Medulla oblongata (tissue), 1 donor: ENCODE measurements at regions not wholly inside any gene's neighbourhood (a gene's known extent, or its start where the extent isn't known, plus 50 kb on each side); places are given as distances from the start of the nearest gene placed in this dataset.
"Not testable (repeated sequence)": the region's sequence is repeated elsewhere in the genome, so short reads cannot be mapped to it uniquely, and the experiment has no call there.

ENCODE experiments used
- DNase-seq: peaks from one replicate; pipeline ENCODE4 v3.0.0-alpha.2; 2015; ENCODE audit errors: extremely low spot score

DNA sequence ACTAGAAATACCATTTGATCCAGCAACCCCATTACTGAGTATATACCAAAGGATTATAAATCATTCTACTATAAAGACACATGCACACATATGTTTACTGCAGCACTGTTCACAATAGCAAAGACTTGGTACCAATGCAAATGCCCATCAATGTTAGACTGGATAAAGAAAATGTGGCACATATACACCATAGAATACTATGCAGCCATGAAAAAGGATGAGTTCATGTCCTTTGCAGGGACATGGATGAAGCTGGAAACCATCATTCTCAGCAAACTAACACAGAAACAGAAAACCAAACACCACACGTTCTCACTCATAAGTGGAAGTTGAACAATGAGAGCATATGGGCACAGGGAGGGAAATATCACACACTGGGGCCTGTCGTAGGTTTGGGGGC lies 106.0 kb downstream of the SPATA18 start:
- DNase-seq, result not testable (repeated sequence)

DNA sequence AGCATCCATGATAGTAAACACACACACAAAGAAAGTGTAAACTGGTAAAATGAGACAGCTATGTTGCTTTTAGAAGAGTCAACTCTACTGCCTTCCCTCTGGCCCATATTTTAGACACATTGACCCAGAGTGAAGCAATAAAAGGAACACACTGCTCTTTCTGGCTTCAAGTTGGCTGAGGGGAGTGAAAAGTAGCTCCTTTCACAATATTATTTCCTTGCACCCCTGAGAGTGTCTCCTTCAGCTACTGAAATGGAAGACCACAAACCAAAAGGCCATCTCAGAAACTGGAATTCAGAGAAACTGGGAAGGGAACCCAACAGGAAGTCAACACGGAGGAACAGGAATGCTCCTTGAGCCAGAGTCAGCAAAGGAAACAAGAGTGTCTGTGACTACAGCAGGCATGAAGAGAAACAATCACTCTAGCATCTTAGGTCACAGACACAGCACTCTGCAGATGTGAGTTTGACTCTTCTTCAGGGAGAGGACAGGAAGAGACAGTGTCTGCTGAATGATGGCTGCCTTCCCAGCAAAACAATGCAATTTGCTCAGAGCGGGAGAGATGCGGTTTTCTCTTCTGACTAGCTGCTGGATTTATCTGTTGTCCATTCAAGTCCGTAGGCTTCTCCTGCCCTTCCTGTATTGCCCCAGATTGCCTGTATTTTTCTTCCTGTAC lies 106.7 kb downstream of the SPATA18 start:
- no peak for DNase-seq

DNA sequence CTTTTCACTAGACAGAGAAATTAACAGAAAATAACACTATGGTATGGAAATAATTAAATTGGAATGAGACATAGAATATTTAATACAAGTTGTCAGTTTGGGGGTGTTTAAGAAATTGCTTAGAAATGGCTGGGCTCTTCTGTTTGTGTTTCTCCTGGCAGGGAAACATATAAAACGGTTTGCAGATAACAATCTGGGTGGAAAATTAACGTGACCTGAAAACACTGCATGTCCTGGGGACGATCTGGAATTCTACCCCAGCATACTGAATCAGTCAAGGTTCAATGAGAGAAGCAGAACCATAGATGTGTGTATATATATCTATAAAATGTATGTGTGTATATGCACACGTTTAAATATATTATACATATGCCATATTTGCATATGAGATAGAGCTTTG lies 109.8 kb downstream of the SPATA18 start:
- DNase-seq, result no peak

DNA sequence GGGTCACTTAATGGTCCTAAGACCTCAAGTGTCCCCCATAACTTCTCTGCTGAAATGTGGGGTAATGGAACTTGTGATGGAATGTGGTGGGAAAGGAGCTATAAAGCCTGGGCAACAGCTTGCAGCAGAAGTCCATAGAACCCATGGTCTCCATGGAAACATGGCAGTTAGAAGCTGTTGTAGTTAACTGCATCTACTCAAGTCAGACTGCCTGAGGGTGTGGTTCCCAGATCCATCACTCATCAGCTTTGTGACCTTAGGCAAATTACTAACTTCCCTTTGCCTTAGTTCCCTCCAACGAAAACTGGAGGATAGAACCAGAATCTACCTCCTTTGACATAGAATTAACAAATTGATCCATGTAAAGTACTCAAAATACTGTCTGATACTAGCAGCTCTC lies 113.0 kb downstream of the SPATA18 start:
- DNase-seq, result no peak

DNA sequence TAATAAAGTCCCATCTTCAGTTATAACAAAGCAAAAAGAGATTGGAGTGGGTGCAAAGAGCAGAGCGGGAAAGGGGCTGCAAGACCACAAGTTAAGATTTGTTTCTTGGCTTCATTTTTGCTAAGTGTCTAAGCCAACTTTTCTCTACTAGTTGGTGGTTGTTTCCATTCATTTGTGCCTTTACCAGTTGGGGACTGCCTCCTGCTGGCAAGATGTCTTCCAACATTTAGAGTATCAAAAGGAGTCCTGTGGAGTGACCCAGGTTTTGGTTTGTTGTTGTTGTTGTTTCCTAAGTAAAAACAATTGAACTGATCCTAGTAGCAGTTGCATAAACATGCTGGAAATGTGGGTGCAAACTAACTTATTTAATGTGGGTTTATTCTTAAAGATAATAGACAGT lies 121.1 kb downstream of the SPATA18 start:
- DNase-seq, result no peak

DNA sequence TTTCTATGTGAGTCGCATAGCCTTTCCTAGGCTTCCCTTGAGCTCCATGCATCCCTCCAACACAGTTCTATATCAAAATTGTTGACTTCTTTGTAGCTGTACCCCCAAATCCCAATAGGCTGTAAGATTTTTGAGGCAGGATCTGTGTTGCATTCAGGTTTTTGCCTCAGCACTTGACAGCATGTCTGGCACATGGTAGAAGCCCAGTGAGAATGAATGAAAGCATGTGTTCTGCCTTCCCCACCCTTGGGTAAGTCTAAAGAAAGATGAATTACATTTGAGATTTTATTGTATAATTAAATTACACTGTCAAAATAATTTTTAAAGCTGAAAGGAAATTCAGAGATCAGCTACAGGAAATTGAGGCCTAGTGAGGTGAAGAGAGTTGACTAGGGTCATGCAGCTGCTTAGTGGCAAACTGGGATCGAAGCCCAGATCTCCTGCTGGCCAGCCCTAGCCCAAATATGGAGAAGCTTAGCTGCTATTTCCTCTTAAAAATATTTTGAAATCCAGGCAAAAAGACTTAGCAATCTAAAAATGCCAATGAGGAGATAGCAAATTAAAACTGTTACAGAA lies 122.5 kb downstream of the SPATA18 start:
- no peak for DNase-seq

DNA sequence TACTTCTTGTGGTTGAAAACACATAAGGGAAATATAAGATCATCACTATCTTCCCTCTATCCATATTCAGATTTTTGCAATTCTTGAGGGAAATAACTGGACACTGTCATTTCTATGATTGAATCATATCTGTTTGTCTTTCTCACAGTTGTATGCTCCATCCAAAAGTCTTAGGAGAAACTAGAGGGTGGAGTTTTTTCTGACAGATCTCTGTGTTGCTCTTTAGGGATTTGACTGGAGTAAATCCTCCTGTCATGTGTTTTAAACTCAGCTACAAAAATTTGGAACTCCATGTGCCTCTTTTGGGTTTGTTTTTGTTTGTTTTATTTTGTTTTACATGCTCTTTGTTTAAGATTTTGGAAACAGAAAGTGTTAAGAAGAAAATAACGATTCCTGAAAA lies 136.5 kb downstream of the SPATA18 start:
- DNase-seq, result no peak

DNA sequence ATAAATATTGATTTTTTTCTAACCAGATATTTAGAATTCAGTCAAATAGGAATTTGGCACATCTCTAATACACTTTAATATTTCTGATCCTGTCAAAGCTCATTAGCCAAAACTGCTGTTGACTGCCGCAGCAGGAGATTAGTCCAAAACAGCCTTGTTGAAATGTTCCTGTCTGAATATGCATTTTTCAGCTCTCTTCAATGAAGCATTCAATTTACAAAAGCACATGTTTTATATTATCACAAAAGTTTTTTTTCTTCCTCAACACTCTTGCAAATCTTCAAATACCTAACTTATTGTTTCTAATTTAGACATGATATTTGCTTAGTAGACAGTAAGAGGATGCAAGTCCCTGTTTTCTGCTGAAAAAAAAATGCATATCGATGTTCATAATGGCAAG lies 140.9 kb downstream of the SPATA18 start:
- no peak for DNase-seq

DNA sequence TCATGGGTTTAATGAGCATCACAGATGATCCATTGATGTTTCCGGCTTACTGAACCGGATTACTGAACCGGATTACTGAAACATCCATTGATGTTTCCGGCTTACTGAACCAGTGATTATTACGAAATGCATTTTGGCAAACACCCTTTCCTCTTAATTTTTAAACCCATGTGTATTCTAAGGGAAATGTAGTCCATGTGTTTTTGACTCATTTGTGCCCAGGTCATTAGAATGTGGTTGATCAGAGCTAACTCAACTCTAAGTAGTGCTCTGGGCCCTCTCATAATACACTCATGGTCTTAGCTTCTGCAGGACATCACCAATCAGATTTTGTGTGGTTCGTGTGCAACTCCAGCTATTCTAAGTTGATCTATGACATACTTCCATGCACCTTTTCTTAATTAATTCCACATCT lies 141.6 kb downstream of the SPATA18 start:
- no peak for DNase-seq

DNA sequence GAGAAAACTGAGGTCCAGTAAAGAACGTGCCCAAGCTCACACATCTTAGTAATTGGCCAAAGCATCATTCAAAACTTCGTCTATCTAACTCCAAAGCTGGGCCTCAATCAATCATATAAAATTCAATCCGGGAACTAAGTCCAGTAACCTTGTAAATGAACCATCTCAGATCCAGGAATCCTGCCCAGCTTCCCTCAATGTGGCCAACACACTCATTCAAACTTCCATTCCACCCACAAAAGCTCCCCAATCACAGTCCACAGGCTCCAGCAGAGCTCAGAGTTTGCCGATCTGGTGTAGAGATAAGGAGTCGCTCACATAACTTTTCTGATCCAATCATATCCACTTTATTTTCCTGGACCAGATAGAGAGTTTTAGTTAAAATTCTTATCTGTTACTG lies 144.8 kb downstream of the SPATA18 start:
- no peak for DNase-seq

DNA sequence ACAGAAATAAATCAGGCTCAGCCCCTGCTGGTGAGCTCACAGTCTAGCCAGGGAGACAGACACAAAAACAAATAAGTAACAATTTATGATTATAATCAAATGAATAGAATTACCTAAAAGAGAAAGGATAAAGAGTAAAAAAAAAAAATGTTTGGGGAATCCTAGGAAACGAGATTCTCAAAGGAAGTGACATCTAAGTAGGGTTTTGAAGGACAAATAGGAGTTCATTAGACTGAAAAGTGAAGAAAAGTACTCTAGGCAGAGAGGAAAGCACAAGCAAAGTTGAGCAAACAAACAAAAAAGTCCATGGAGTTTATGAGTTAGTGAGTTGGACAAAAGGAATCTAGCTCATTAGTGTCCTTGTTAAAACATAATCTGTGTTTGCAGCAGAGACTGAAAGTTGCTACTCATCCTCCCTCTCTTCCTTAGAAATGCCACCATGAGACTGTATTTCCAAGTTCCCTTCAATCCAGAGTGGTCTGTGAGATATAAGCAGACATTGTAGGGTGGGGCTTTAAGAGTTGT lies 145.6 kb downstream of the SPATA18 start:
- no peak for DNase-seq

DNA sequence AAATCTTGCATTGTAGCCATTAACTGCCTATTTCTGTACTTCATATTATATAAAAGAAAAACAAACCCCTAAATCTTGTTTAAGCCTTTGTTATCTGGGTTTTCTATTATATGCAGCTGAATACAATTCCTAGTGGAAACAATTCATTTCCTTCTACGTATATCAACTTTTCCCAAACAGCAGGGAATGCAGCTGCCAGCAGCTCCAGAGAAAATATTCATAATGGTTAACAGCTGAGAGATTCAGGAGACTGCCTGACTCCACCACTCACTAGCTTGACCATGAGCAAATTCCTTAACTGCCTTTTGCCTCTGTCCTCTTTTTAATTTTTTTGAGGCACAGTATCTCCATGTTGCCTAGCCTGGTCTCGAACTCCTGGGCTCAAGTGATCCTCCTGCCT lies 146.2 kb downstream of the SPATA18 start:
- DNase-seq, result no peak

DNA sequence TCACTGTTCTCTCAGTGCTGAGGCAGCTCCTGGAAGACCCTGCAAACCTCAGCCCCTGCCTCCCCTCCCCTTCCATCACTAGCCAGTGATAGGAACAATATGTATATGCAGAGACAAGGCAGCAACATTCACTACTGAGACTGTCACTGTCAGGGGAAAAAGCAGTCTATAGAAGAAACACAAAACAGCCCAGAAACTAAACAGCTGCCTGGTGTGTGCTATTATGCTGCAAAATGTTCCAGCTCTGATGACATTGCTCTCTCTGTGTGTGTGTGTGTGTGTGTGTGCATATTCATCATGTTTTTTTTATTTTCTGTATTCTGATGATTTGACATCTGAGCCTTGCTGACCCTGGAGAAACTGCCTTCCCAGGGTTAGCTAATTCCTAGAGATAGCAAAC lies 147.2 kb downstream of the SPATA18 start:
- DNase-seq, result no peak

DNA sequence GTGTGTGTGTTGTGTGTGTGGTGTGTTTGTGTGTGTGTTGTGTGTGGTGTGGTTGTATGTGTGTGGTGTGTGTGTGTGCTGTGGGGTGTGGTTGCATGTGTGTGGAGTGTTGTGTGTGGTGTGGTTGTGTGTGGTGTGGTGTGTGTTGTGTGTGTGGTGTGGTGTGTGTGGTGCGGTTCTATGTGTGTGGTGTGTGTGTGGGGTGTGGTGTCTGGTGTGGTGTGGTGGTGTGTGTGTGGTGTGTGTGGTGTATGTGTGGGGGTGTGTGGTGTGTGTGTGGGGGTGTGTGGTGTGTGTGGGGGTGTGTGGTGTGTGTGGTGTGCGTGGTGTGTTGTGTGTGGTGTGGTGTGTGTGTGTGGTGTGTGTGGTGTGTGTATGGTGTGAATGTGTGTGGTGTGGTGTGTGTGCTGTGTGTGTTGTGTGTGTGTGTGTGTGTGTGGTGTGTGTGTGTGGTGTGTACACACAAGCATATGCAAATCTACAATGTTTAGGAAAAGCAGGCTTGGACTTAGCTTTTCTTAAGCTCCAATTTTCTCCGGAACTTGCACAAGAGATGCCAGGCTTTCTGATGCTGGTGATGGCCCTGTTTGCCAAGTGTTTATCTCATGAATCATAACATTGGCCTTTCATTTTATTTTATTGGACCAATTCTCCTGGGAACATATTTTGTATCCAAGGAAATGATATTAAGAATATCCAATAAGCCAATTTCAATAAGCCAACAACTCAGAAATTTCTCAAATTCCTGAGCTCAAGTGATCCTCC lies 148.7 kb downstream of the SPATA18 start:
- no peak for DNase-seq

DNA sequence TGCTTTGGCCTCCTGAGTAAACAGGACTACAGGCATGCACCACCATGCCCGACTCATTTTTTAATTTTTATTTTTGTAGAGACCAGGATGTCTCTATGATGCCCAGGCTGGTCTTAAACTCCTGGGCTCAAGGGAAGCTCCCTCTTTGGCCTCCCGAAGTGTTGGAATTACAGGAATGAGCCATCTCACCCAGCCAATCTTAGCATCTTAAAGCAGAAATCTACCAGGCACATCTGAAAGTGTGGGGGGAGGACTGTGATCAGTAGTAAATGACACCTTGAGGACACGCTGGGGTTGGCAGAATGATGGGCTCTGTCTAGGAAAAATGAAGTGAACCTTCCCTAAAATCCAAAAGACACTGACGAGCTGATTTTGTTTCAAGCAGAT lies 149.2 kb downstream of the SPATA18 start:
- no peak for DNase-seq

DNA sequence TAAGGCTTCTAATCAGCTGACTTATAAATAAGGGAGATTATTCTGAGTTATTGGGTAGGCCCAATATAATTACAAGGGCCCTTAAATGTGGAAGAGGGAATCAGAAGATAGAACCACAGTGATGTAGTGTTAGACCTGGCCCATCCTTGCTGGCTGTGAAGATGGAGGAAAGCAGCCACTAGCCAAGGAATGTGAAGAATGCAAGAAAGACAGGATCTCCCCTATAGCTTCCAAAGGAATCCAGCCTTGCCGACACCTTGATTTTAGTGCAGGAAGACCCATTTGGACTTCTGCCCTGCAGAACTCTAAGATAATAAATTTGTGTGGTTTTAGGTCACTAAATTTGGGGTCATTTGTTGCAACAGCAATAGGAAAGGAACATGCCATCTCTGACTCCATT lies 150.6 kb downstream of the SPATA18 start:
- DNase-seq, result no peak

DNA sequence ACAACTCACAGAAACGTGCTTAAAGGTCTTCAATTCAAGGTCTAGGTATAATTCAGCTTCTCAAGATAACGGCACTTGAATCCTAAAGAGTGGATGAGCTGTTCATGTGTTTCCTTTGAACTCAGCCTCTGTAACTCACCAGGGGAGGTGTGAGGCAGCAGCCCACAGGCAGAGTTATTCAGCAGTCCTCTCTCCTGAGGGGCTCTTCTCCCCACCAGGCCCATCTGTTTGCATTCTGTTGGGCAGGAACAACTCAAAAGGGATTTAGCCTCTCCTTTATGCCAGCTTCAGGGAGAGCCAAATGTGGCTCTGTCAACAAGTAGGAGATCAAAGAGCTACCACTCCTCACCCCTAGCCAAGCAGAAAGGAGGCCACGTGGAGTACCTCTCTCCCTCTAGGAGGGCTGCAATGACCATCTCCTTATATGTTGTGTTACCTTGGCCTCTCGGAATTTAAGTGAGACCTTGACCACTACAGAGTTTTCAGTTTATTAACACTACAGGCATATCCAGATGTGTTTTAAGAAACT lies 151.2 kb downstream of the SPATA18 start:
- DNase-seq, result no peak

DNA sequence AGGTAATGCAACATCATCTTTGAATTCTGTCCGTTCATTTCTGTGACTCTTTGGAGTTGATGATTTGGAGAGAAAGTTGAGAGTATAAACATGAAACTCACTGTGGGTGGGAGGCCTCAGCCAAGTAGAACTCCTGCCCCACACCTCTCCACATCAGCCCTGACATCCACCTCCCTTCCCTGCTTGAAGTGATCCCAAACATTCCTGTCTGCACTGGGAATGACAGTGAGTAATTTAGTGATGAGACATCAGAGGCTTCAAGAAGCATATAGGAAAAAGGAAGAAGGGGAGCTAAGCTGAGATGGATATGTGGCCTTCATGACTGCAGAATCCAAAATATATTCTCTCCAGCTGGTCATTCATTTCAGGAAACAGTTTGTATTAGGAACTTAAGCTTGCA lies 151.8 kb downstream of the SPATA18 start:
- DNase-seq, result no peak

DNA sequence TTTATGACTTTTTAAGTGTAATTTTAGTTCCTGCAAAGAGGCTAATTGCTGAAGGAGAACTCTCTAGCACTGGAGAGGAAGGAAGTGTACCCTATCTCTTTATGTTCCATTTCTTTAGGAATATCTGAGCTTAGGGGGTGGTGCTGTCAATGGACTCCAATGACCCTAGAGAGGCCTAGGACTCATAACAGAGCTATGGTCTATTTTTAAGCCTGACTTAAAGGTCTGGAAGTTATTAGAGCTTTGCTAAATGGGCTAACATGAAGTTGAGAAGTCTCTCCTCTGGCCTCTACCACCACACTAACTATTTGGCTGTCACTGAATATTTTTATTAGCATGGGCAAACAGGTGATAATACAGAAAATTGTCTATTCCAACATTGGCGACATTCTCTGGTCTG lies 152.2 kb downstream of the SPATA18 start:
- no peak for DNase-seq

DNA sequence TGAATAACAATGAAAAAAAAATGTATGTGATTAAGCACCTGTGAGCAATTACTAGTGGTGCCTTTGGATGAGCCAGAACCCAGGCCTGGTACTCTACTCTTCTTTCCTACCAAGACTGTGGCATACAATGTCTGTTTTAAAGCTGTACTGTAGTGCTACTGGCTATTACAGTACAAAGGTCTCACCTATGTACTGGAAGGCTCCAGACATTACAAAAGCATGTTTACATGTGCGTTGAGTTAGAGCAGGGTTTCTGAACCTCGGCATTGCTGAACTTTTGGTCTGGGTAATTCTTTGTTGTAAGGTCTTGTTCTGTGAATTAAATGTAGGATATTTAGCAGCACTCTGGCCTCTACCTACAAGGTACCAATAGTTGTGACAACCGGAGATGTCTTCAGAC lies 153.8 kb downstream of the SPATA18 start:
- no peak for DNase-seq

DNA sequence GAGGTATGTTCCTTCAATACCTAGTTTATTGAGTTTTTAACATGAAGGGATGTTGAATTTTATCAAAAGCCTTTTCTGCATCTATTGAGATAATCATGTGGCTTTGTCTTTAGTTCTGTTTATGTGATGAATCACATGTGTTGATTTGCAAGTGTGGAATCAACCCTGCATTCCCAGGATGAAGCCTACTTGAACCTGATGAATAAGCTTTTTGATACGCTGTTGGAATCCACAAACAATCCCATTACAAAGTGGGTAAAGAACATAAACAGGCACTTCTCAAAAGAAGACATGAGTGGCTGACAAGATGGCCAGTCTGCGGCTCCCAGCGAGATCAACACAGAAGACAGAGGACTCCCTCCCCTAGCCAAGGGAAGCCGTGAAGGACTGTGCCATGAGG lies 156.0 kb downstream of the SPATA18 start:
- not testable (repeated sequence) for DNase-seq

DNA sequence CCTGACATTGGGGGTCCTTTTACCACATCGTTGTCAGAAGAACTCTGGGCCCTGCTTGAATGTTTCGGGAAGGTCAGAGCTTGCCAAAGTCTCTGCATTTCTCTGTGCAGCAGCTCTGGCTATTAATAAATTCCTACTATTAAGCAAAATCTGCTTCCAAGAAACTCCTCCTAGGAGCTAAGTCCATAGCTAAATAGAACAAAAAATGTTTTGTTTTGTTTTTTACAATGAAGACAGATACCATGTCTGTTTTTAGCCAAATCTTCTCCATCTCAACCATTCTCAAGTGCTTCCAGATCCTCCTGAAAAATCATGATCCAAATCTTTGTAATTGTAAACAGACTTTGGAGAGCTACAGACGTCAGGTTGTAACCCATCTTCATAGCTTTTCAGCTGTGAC lies 161.6 kb downstream of the SPATA18 start:
- no peak for DNase-seq

DNA sequence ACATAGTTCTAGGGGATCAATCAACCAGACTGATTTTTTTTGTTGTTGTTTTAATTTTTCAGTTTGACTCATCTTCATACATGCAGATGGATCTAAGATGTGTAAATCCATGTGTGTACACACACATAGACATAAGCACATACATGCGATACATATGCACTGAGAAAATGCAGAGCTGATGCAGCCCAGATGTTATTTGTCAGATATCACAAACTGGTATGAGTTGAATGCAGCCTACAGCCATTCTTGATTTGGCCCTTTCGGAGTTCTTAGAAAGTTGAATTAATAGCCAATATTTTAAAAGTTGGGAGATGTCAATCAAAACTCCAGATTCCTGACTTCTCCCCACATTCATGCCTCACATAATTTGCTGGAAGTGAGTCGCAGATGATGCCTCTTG lies 180.4 kb downstream of the SPATA18 start:
- no peak for DNase-seq
